ENCODE measurements at regions not wholly inside any gene's neighbourhood (a gene's known extent, or its start where the extent isn't known, plus 50 kb on each side); places are given as distances from the start of the nearest gene placed in this dataset.

- TF ChIP-seq CTCF (IDR thresholded peaks at IDR 0.05) (no peak), POLR2A (IDR thresholded peaks at IDR 0.05) (no peak)
These were observed 157.5 kb upstream of the FGGY start for GRCh38 chr1:59139396-59139795.

Data from uterus (tissue), 2 donors.